HepG2 (cell line): ENCODE measurements at regions not wholly inside any gene's neighbourhood (a gene's known extent, or its start where the extent isn't known, plus 50 kb on each side); places are given as distances from the start of the nearest gene placed in this dataset.
A peak's percentile ranks its signal among the peaks of the same experiment; 100 is the strongest.

Experiments
- BCL6 ChIP-seq: IDR thresholded peaks from 2 replicates; pipeline ENCODE4 v1.6.1; 2016; ENCODE audit warnings: missing genetic modification reagents, missing compliant biosample characterization
- CEBPG ChIP-seq: IDR thresholded peaks from 2 replicates; pipeline ENCODE4 v1.6.1; 2016
- CHCHD3 ChIP-seq: sonication (generic); formaldehyde crosslinking; IDR thresholded peaks from 2 replicates; pipeline ENCODE4 v1.8.0; 2022; ENCODE audit warnings: mild to moderate bottlenecking, missing genetic modification reagents, moderate library complexity
- CREM ChIP-seq, 2 experiments: sonication (generic) in 1 of 2; formaldehyde crosslinking in 1 of 2; IDR thresholded peaks; 2 replicates each; pipeline versions ENCODE4 v1.4.0 to v1.6.1; 2016 to 2020; ENCODE audit warnings: antibody characterized with exemption in 1 of 2, mild to moderate bottlenecking in 1 of 2, missing genetic modification reagents in 1 of 2
- EHMT2 ChIP-seq: fragments of 200-600 bp; sonication (generic); IDR thresholded peaks from 2 replicates; pipeline ENCODE4 v1.7.0; 2017; ENCODE audit warnings: antibody characterized with exemption, low read depth, low read length, borderline replicate concordance
- EP300 ChIP-seq, 3 experiments: sonication (generic) in 1 of 3; formaldehyde crosslinking in 1 of 3; IDR thresholded peaks; 2 replicates each; pipeline versions ENCODE4 v1.5.1 to v1.6.1; 2011 to 2020; ENCODE audit warnings: low read depth in 2 of 3, low read length in 2 of 3, borderline replicate concordance in 1 of 3, improper control_type of control experiment in 1 of 3, mild to moderate bottlenecking in 1 of 3, missing genetic modification reagents in 1 of 3, moderate library complexity in 1 of 3
- HDAC6 ChIP-seq: fragments of 200-600 bp; sonication (generic); IDR thresholded peaks from 2 replicates; pipeline ENCODE4 v1.7.0; 2017; ENCODE audit warnings: mild to moderate bottlenecking, antibody characterized with exemption, low read length, low read depth
- HOXA7 ChIP-seq: sonication (generic); formaldehyde crosslinking; IDR thresholded peaks from 2 replicates; pipeline ENCODE4 v1.8.1; 2022; ENCODE audit warnings: mild to moderate bottlenecking, missing genetic modification reagents, moderate library complexity
- IRF2 ChIP-seq: IDR thresholded peaks from 2 replicates; pipeline ENCODE4 v1.6.1; 2018; ENCODE audit warnings: missing genetic modification reagents, missing compliant biosample characterization
- MAFF ChIP-seq: IDR thresholded peaks from 2 replicates; pipeline ENCODE4 v1.6.1; 2011; ENCODE audit warnings: low read depth, low read length, improper control_type of control experiment
- NKX3-1 ChIP-seq: sonication (generic); formaldehyde crosslinking; IDR thresholded peaks from 2 replicates; pipeline ENCODE4 v1.5.0; 2020; ENCODE audit warnings: missing genetic modification reagents
- SP5 ChIP-seq: IDR thresholded peaks from 2 replicates; pipeline ENCODE4 v1.6.1; 2016; ENCODE audit warnings: low read depth, borderline replicate concordance
- TCF7 ChIP-seq: sonication (generic); IDR thresholded peaks from 2 replicates; pipeline ENCODE4 v1.6.1; 2016; ENCODE audit warnings: antibody characterized with exemption, low read depth
- ZNF557 ChIP-seq: sonication (generic); formaldehyde crosslinking; IDR thresholded peaks from 2 replicates; pipeline ENCODE4 v1.4.0; 2020; ENCODE audit warnings: missing genetic modification reagents
- ZNF660 ChIP-seq: sonication (generic); formaldehyde crosslinking; IDR thresholded peaks from 2 replicates; pipeline ENCODE4 v1.5.1; 2020; ENCODE audit warnings: mild to moderate bottlenecking, low read depth, missing genetic modification reagents, borderline replicate concordance
- ZNF773 ChIP-seq: sonication (generic); formaldehyde crosslinking; IDR thresholded peaks from 2 replicates; pipeline ENCODE4 v1.4.0; 2020; ENCODE audit warnings: missing genetic modification reagents, borderline replicate concordance
- TF ChIP-seq, protein P1 (sequence below): IDR thresholded peaks from 2 replicates; pipeline ENCODE4 v1.6.1; 2016; ENCODE audit warnings: low read depth, missing genetic modification reagents, missing compliant biosample characterization
- TF ChIP-seq, protein P2 (sequence below): sonication (generic); formaldehyde crosslinking; IDR thresholded peaks from 2 replicates; pipeline ENCODE4 v1.5.1; 2020; ENCODE audit warnings: mild to moderate bottlenecking, missing genetic modification reagents, moderate library complexity
- TF ChIP-seq, protein P3 (sequence below): sonication (generic); formaldehyde crosslinking; IDR thresholded peaks from 2 replicates; pipeline ENCODE4 v1.5.0; 2020; ENCODE audit warnings: mild to moderate bottlenecking, missing genetic modification reagents, borderline replicate concordance

DNA sequence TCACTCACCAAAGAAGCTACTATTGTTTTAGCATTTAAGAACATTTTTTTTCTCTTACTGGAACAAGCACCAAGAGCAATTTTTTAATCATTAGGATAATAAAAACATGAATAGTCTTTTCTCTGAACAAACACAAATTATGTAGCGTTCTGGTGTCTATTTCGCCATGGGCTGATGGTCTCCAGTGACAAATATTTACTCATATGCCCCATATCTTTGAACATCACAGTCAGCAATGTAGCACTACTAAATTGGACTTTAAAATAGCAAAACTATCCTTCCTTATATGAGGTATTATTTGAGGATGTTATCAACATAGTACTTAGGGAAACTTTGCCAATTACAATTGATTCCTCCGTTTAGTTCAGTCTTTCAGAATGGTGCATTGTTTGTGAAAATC lies 1326.0 kb upstream of the ZEB2 start (continued):
- no peak for TF ChIP-seq HDAC6
- peak; percentile 22; the same call in 1 of the 2 replicates for TF ChIP-seq CREM (IDR thresholded peaks at IDR 0.05)
- no peak for TF ChIP-seq CREM (CRISPR knock-in tag; IDR thresholded peaks at IDR 0.05)
- no peak for TF ChIP-seq ZNF660 (CRISPR knock-in tag)
- TF ChIP-seq IRF2, result no peak
- no peak for TF ChIP-seq CHCHD3 (CRISPR knock-in tag)
- no peak for TF ChIP-seq MAFF
- peak; percentile 15; the same call in 1 of the 2 replicates for TF ChIP-seq BCL6 (CRISPR knock-in tag)
- TF ChIP-seq SP5 (CRISPR knock-in tag), result 0 out of 2 replicates have a peak, but pooled peaks have one; percentile 6
- no peak for TF ChIP-seq ZNF773 (CRISPR knock-in tag)
- TF ChIP-seq ZNF557 (CRISPR knock-in tag), result no peak
- no peak for TF ChIP-seq EHMT2
- TF ChIP-seq, protein P1, sequence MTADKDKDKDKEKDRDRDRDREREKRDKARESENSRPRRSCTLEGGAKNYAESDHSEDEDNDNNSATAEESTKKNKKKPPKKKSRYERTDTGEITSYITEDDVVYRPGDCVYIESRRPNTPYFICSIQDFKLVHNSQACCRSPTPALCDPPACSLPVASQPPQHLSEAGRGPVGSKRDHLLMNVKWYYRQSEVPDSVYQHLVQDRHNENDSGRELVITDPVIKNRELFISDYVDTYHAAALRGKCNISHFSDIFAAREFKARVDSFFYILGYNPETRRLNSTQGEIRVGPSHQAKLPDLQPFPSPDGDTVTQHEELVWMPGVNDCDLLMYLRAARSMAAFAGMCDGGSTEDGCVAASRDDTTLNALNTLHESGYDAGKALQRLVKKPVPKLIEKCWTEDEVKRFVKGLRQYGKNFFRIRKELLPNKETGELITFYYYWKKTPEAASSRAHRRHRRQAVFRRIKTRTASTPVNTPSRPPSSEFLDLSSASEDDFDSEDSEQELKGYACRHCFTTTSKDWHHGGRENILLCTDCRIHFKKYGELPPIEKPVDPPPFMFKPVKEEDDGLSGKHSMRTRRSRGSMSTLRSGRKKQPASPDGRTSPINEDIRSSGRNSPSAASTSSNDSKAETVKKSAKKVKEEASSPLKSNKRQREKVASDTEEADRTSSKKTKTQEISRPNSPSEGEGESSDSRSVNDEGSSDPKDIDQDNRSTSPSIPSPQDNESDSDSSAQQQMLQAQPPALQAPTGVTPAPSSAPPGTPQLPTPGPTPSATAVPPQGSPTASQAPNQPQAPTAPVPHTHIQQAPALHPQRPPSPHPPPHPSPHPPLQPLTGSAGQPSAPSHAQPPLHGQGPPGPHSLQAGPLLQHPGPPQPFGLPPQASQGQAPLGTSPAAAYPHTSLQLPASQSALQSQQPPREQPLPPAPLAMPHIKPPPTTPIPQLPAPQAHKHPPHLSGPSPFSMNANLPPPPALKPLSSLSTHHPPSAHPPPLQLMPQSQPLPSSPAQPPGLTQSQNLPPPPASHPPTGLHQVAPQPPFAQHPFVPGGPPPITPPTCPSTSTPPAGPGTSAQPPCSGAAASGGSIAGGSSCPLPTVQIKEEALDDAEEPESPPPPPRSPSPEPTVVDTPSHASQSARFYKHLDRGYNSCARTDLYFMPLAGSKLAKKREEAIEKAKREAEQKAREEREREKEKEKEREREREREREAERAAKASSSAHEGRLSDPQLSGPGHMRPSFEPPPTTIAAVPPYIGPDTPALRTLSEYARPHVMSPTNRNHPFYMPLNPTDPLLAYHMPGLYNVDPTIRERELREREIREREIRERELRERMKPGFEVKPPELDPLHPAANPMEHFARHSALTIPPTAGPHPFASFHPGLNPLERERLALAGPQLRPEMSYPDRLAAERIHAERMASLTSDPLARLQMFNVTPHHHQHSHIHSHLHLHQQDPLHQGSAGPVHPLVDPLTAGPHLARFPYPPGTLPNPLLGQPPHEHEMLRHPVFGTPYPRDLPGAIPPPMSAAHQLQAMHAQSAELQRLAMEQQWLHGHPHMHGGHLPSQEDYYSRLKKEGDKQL (CRISPR knock-in tag), result no peak
- no peak for TF ChIP-seq HOXA7
- TF ChIP-seq CEBPG (CRISPR knock-in tag), result peak; percentile 33; the same call in 1 of the 2 replicates
- TF ChIP-seq EP300 (IDR thresholded peaks at IDR 0.05; ENCODE audit: low read depth in 2 of 2, low read length in 2 of 2), result peak in 1 of 2 experiments; percentile 62; a peak in 2 of 4 replicates
- no peak for TF ChIP-seq EP300 (CRISPR knock-in tag; IDR thresholded peaks at IDR 0.05; ENCODE audit: borderline replicate concordance)
- TF ChIP-seq, protein P2, sequence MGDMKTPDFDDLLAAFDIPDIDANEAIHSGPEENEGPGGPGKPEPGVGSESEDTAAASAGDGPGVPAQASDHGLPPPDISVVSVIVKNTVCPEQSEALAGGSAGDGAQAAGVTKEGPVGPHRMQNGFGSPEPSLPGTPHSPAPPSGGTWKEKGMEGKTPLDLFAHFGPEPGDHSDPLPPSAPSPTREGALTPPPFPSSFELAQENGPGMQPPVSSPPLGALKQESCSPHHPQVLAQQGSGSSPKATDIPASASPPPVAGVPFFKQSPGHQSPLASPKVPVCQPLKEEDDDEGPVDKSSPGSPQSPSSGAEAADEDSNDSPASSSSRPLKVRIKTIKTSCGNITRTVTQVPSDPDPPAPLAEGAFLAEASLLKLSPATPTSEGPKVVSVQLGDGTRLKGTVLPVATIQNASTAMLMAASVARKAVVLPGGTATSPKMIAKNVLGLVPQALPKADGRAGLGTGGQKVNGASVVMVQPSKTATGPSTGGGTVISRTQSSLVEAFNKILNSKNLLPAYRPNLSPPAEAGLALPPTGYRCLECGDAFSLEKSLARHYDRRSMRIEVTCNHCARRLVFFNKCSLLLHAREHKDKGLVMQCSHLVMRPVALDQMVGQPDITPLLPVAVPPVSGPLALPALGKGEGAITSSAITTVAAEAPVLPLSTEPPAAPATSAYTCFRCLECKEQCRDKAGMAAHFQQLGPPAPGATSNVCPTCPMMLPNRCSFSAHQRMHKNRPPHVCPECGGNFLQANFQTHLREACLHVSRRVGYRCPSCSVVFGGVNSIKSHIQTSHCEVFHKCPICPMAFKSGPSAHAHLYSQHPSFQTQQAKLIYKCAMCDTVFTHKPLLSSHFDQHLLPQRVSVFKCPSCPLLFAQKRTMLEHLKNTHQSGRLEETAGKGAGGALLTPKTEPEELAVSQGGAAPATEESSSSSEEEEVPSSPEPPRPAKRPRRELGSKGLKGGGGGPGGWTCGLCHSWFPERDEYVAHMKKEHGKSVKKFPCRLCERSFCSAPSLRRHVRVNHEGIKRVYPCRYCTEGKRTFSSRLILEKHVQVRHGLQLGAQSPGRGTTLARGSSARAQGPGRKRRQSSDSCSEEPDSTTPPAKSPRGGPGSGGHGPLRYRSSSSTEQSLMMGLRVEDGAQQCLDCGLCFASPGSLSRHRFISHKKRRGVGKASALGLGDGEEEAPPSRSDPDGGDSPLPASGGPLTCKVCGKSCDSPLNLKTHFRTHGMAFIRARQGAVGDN (CRISPR knock-in tag), result no peak
- TF ChIP-seq NKX3-1 (CRISPR knock-in tag), result no peak
- TF ChIP-seq TCF7, result 0 out of 2 replicates have a peak, but pooled peaks have one; percentile 44
- TF ChIP-seq, protein P3, sequence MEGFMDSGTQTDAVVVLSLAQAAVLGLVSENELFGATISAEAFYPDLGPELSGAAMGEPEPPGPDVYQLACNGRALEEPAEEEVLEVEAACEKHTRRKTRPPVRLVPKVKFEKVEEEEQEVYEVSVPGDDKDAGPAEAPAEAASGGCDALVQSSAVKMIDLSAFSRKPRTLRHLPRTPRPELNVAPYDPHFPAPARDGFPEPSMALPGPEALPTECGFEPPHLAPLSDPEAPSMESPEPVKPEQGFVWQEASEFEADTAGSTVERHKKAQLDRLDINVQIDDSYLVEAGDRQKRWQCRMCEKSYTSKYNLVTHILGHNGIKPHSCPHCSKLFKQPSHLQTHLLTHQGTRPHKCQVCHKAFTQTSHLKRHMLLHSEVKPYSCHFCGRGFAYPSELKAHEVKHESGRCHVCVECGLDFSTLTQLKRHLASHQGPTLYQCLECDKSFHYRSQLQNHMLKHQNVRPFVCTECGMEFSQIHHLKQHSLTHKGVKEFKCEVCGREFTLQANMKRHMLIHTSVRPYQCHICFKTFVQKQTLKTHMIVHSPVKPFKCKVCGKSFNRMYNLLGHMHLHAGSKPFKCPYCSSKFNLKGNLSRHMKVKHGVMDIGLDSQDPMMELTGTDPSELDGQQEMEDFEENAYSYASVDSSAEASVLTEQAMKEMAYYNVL, result no peak
